ENCODE measurements at regions not wholly inside any gene's neighbourhood (a gene's known extent, or its start where the extent isn't known, plus 50 kb on each side); places are given as distances from the start of the nearest gene placed in this dataset.

- 51 to 67% methylated on average over 4 of the region's 4 CpGs for WGBS, 2 donors
- no peak for FAIRE-seq
- no peak for ATAC-seq
- no peaks in the 10 kb centered on the region for H3K36me3 ChIP-seq
- H3K4me1 ChIP-seq = no peaks in the 10 kb centered on the region
- intact Hi-C loops (cut with DNase I) = no loop called here
- no peak overlapping the region for H3K27ac ChIP-seq
- no peak for TF ChIP-seq CTCF (IDR thresholded peaks at IDR 0.05)
- H3K4me3 ChIP-seq = no peak overlapping the region
- no peaks in the 10 kb centered on the region for H3K9me3 ChIP-seq
- H3K27me3 ChIP-seq = no peaks in the 10 kb centered on the region
- no peak for DNase-seq
Measured at GRCh38 chr5:92468295-92468694, 1085.2 kb upstream of the ARRDC3 start.

GRCh38 chr5:92467695-92468094 lies 1084.6 kb upstream of the ARRDC3 start:
- no peak for FAIRE-seq
- no peak for ATAC-seq
- Histone ChIP-seq H3K4me1 (no peaks in the 10 kb centered on the region), H3K9me3 (no peaks in the 10 kb centered on the region), H3K36me3 (no peaks in the 10 kb centered on the region), H3K27ac (no peak overlapping the region), H3K27me3 (no peaks in the 10 kb centered on the region), H3K4me3 (no peak overlapping the region)
- intact Hi-C loops (cut with DNase I) = no loop called here
- WGBS, 2 donors = 44 to 57% methylated on average over 3 of the region's 3 CpGs
- no peak for TF ChIP-seq CTCF (IDR thresholded peaks at IDR 0.05)
- DNase-seq = no peak

GRCh38 chr5:92460505-92460904 lies 1077.4 kb upstream of the ARRDC3 start:
- DNase-seq (no peak), FAIRE-seq (no peak), ATAC-seq (no peak)
- no peaks in the 10 kb centered on the region for H3K27me3 ChIP-seq
- no peak overlapping the region for H3K4me3 ChIP-seq
- intact Hi-C loops (cut with DNase I) = no loop called here
- no peaks in the 10 kb centered on the region for H3K36me3 ChIP-seq
- no peak for TF ChIP-seq CTCF (IDR thresholded peaks at IDR 0.05)
- no peaks in the 10 kb centered on the region for H3K9me3 ChIP-seq
- no peaks in the 10 kb centered on the region for H3K4me1 ChIP-seq
- WGBS, 2 donors = 35 to 46% methylated on average over 2 of the region's 2 CpGs
- no peak overlapping the region for H3K27ac ChIP-seq

GRCh38 chr5:92459654-92460053 lies 1076.5 kb upstream of the ARRDC3 start:
- no peaks in the 10 kb centered on the region for H3K27me3 ChIP-seq
- no peaks in the 10 kb centered on the region for H3K4me1 ChIP-seq
- no peaks in the 10 kb centered on the region for H3K36me3 ChIP-seq
- no peak for ATAC-seq
- no peak overlapping the region for H3K27ac ChIP-seq
- H3K4me3 ChIP-seq = no peak overlapping the region
- no peak for TF ChIP-seq CTCF (IDR thresholded peaks at IDR 0.05)
- no peak for FAIRE-seq
- intact Hi-C loops (cut with DNase I) = no loop called here
- WGBS, 2 donors = 68 to 95% methylated on average over 1 of the region's 1 CpG
- no peak for DNase-seq
- no peaks in the 10 kb centered on the region for H3K9me3 ChIP-seq

GRCh38 chr5:92455011-92455410 lies 1071.9 kb upstream of the ARRDC3 start:
- ATAC-seq (no peak), DNase-seq (no peak), FAIRE-seq (no peak)
- H3K9me3 ChIP-seq = no peaks in the 10 kb centered on the region
- intact Hi-C loops (cut with DNase I) = no loop called here
- no peak overlapping the region for H3K4me3 ChIP-seq
- H3K27me3 ChIP-seq = no peaks in the 10 kb centered on the region
- TF ChIP-seq CTCF (IDR thresholded peaks at IDR 0.05) = no peak
- 43 to 54% methylated on average over 3 of the region's 3 CpGs for WGBS, 2 donors
- H3K4me1 ChIP-seq = no peaks in the 10 kb centered on the region
- H3K36me3 ChIP-seq = no peaks in the 10 kb centered on the region
- H3K27ac ChIP-seq = no peak overlapping the region
